Right lobe of liver (tissue), 6 donors: ENCODE measurements at regions not wholly inside any gene's neighbourhood (a gene's known extent, or its start where the extent isn't known, plus 50 kb on each side); places are given as distances from the start of the nearest gene placed in this dataset.

Experiments
- ATAC-seq, 4 donors: fragments of 200-7000 bp; cut with Tn5 transposase; one replicate each; pipeline ENCODE4 v1.9.1; 2020; ENCODE audit warnings: mild to moderate bottlenecking in 4 of 4, moderate library complexity in 4 of 4
- DNase-seq, 3 donors: peaks; one replicate each; pipeline ENCODE4 v3.0.0-alpha.2; 2020
- H3K27ac ChIP-seq, 3 donors: fragments of 200-600 bp; one replicate each; pipeline ENCODE4 v1.8.0; 2022
- H3K27me3 ChIP-seq, 2 donors: fragments of 200-600 bp; one replicate each; pipeline ENCODE4 v1.8.0; 2022
- H3K36me3 ChIP-seq, 4 donors: fragments of 200-600 bp; sonication (generic) in 1 of 4; one replicate each; pipeline versions ENCODE4 v1.5.1 to v1.8.0; 2017 to 2022; ENCODE audit warnings: control low read depth in 1 of 4
- H3K4me1 ChIP-seq, 4 donors: fragments of 200-600 bp; sonication (generic) in 1 of 4; one replicate each; pipeline versions ENCODE4 v1.5.1 to v1.8.0; 2017 to 2022; ENCODE audit warnings: control low read depth in 1 of 4
- H3K4me3 ChIP-seq, 3 donors: fragments of 200-600 bp; one replicate each; pipeline ENCODE4 v1.8.0; 2022
- H3K9me3 ChIP-seq, 4 donors: fragments of 200-600 bp; sonication (generic) in 1 of 4; one replicate each; pipeline versions ENCODE4 v1.5.1 to v1.8.0; 2017 to 2022; ENCODE audit warnings: control low read depth in 1 of 4
- POLR2A ChIP-seq: fragments of 450-650 bp; IDR thresholded peaks from one replicate; pipeline ENCODE4 v1.6.1; 2017; ENCODE audit warnings: antibody characterized with exemption, mild to moderate bottlenecking
- WGBS: methylation state at CpG from one replicate; pipeline ENCODE4 v1.1.6; 2018; ENCODE audit warnings: low coverage, low lambda C conversion rate; ENCODE audit not compliant: insufficient coverage; ENCODE audit errors: missing lambda C conversion rate; 5-methylcytosine and 5-hydroxymethylcytosine counted together
- intact Hi-C, 2 donors: fragments of 100-400 bp; cut with DNase I; formaldehyde crosslinking; loops; one replicate each; pipeline versions ENCODE4 v1.11.2 to v1.14.1; 2022
- TF ChIP-seq, protein P1 (sequence below), 4 donors: fragments of 200-600 bp in 3 of 4; fragments of 450-650 bp in 1 of 4; IDR thresholded peaks; one replicate each; pipeline versions ENCODE4 v1.5.1 to v1.8.0; 2016 to 2022; ENCODE audit warnings: antibody characterized with exemption in 4 of 4, mild to moderate bottlenecking in 2 of 4
- donor health status: DM: no; HTN: yes; CAD: no.
- donor health status: DM: no; HTN: no; CAD: no.
- donor health status: DM: no; HTN: no; CAD: no.
- donor health status: DM: no; HTN: yes; CAD: no.
- donor health status: DM: no; HTN: yes; CAD: no.

- TF ChIP-seq, protein P1, sequence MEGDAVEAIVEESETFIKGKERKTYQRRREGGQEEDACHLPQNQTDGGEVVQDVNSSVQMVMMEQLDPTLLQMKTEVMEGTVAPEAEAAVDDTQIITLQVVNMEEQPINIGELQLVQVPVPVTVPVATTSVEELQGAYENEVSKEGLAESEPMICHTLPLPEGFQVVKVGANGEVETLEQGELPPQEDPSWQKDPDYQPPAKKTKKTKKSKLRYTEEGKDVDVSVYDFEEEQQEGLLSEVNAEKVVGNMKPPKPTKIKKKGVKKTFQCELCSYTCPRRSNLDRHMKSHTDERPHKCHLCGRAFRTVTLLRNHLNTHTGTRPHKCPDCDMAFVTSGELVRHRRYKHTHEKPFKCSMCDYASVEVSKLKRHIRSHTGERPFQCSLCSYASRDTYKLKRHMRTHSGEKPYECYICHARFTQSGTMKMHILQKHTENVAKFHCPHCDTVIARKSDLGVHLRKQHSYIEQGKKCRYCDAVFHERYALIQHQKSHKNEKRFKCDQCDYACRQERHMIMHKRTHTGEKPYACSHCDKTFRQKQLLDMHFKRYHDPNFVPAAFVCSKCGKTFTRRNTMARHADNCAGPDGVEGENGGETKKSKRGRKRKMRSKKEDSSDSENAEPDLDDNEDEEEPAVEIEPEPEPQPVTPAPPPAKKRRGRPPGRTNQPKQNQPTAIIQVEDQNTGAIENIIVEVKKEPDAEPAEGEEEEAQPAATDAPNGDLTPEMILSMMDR (IDR thresholded peaks at IDR 0.05): no peak
- no peak for TF ChIP-seq POLR2A
- no peaks in the 10 kb centered on the region for H3K9me3 ChIP-seq
- no peak for ATAC-seq
Observed at GRCh38 chr2:139196754-139197153, 416.6 kb upstream of the NXPH2 start.

GRCh38 chr2:139194546-139194945 lies 414.4 kb upstream of the NXPH2 start:
- Histone ChIP-seq H3K4me1 (no peaks in the 10 kb centered on the region), H3K27ac (no peak overlapping the region), H3K4me3 (no peak overlapping the region), H3K36me3 (no peaks in the 10 kb centered on the region), H3K27me3 (no peaks in the 10 kb centered on the region), H3K9me3 (no peaks in the 10 kb centered on the region)
- no peak for TF ChIP-seq POLR2A
- TF ChIP-seq, protein P1 (IDR thresholded peaks at IDR 0.05): no peak
- ATAC-seq (no peak), DNase-seq (no peak)
- intact Hi-C loops: no loop called here
- WGBS: 57% methylated on average over 7 of the region's 7 CpGs

More at GRCh38 chr2:139196754-139197153, 416.6 kb upstream of the NXPH2 start:
- Histone ChIP-seq H3K27me3 (no peaks in the 10 kb centered on the region), H3K27ac (no peak overlapping the region), H3K4me1 (no peaks in the 10 kb centered on the region), H3K36me3 (no peaks in the 10 kb centered on the region), H3K4me3 (no peak overlapping the region)
- intact Hi-C loops: no loop called here
- no peak for DNase-seq
- WGBS: 37% methylated on average over 4 of the region's 4 CpGs

GRCh38 chr2:139177041-139177440 lies 396.9 kb upstream of the NXPH2 start:
- Histone ChIP-seq H3K4me3 (no peak overlapping the region), H3K4me1 (no peaks in the 10 kb centered on the region), H3K36me3 (no peaks in the 10 kb centered on the region), H3K27ac (no peak overlapping the region), H3K9me3 (no peaks in the 10 kb centered on the region), H3K27me3 (no peaks in the 10 kb centered on the region)
- TF ChIP-seq, protein P1 (IDR thresholded peaks at IDR 0.05): no peak
- no peak for TF ChIP-seq POLR2A
- WGBS: 20% methylated on average over 3 of the region's 3 CpGs
- no peak for DNase-seq
- ATAC-seq: no peak
- intact Hi-C loops: no loop called here

- H3K9me3 ChIP-seq: no peaks in the 10 kb centered on the region
- no peaks in the 10 kb centered on the region for H3K27me3 ChIP-seq
- no peak for TF ChIP-seq POLR2A
- TF ChIP-seq, protein P1 (IDR thresholded peaks at IDR 0.05): no peak
- 50% methylated on average over 3 of the region's 3 CpGs for WGBS
- DNase-seq (no peak), ATAC-seq (no peak)
- no peaks in the 10 kb centered on the region for H3K4me1 ChIP-seq
- no peak overlapping the region for H3K27ac ChIP-seq
- H3K4me3 ChIP-seq: no peak overlapping the region
- H3K36me3 ChIP-seq: no peaks in the 10 kb centered on the region
- intact Hi-C loops: no loop called here
Observed at GRCh38 chr2:139175510-139175909, 395.3 kb upstream of the NXPH2 start.

- H3K9me3 ChIP-seq: no peaks in the 10 kb centered on the region
- TF ChIP-seq POLR2A: no peak
- TF ChIP-seq, protein P1 (IDR thresholded peaks at IDR 0.05): no peak
- H3K36me3 ChIP-seq: no peaks in the 10 kb centered on the region
- H3K27ac ChIP-seq: no peak overlapping the region
- no peak for DNase-seq
- intact Hi-C loops: no loop called here
- H3K27me3 ChIP-seq: no peaks in the 10 kb centered on the region
- ATAC-seq: no peak
- no peak overlapping the region for H3K4me3 ChIP-seq
- 33% methylated on average over 2 of the region's 2 CpGs for WGBS
- no peaks in the 10 kb centered on the region for H3K4me1 ChIP-seq
Observed at GRCh38 chr2:139170406-139170805, 390.2 kb upstream of the NXPH2 start.
